Left forelimb (tissue), 1 donor: ENCODE measurements at regions not wholly inside any gene's neighbourhood (a gene's known extent, or its start where the extent isn't known, plus 50 kb on each side); places are given as distances from the start of the nearest gene placed in this dataset.
"Not testable (repeated sequence)": the region's sequence is repeated elsewhere in the genome, so short reads cannot be mapped to it uniquely, and the experiment has no call there.

Source experiments
- DNase-seq: peaks from one replicate; pipeline ENCODE4 v3.0.0-alpha.2; 2018; ENCODE audit warnings: low spot score

GRCh38 chr12:24507827-24508226 is 441.1 kb downstream of the BCAT1 start:
- no peak for DNase-seq

GRCh38 chr12:24505366-24506015 is 443.4 kb downstream of the BCAT1 start:
- no peak for DNase-seq

GRCh38 chr12:24503477-24503876 is 445.4 kb downstream of the BCAT1 start:
- DNase-seq = not testable (repeated sequence)

- no peak for DNase-seq
Observed at GRCh38 chr12:24500831-24501230, 448.1 kb downstream of the BCAT1 start.

GRCh38 chr12:24500421-24500820 is 448.5 kb downstream of the BCAT1 start:
- no peak for DNase-seq

GRCh38 chr12:24499151-24500146 is 449.5 kb downstream of the BCAT1 start:
- no peak for DNase-seq

- DNase-seq = no peak
Observed at GRCh38 chr12:24496755-24497154, 452.1 kb downstream of the BCAT1 start.

- DNase-seq = no peak
Observed at GRCh38 chr12:24494401-24494800, 454.5 kb downstream of the BCAT1 start.

- DNase-seq = no peak
Observed at GRCh38 chr12:24491968-24492367, 456.9 kb downstream of the BCAT1 start.

GRCh38 chr12:24489939-24490338 is 459.0 kb downstream of the BCAT1 start:
- DNase-seq = no peak

- no peak for DNase-seq
Observed at GRCh38 chr12:24488906-24489619, 459.8 kb downstream of the BCAT1 start.

GRCh38 chr12:24488091-24488596 is 460.8 kb downstream of the BCAT1 start:
- no peak for DNase-seq

- DNase-seq = no peak
Observed at GRCh38 chr12:24487606-24488005, 461.3 kb downstream of the BCAT1 start.

- no peak for DNase-seq
Observed at GRCh38 chr12:24483732-24484131, 465.2 kb downstream of the BCAT1 start.

- DNase-seq = no peak
Observed at GRCh38 chr12:24482882-24483604, 465.9 kb downstream of the BCAT1 start.

GRCh38 chr12:24482044-24482443 is 466.9 kb downstream of the BCAT1 start:
- no peak for DNase-seq

- no peak for DNase-seq
Observed at GRCh38 chr12:24480766-24481449, 468.0 kb downstream of the BCAT1 start.

- DNase-seq = no peak
Observed at GRCh38 chr12:24479131-24479530, 469.8 kb downstream of the BCAT1 start.

- DNase-seq = no peak
Observed at GRCh38 chr12:24478254-24478653, 470.6 kb downstream of the BCAT1 start.

- DNase-seq = no peak
Observed at GRCh38 chr12:24476310-24476709, 472.6 kb downstream of the BCAT1 start.

GRCh38 chr12:24475337-24475736 is 473.6 kb downstream of the BCAT1 start:
- no peak for DNase-seq
